ENCODE measurements at regions not wholly inside any gene's neighbourhood (a gene's known extent, or its start where the extent isn't known, plus 50 kb on each side); places are given as distances from the start of the nearest gene placed in this dataset.

- no peak for DNase-seq
Observed at GRCh38 chr9:100939636-100940035, 88.9 kb upstream of the PLPPR1 start.

GRCh38 chr9:100959226-100959625, 69.3 kb upstream of the PLPPR1 start:
- H3K9me3 ChIP-seq: no peaks in the 10 kb centered on the region
- H3K4me1 ChIP-seq: no peaks in the 10 kb centered on the region
- no peak for DNase-seq
- intact Hi-C loops (cut with DNase I; ENCODE audit: low total_unique reads): no loop called here
- no peaks in the 10 kb centered on the region for H3K27me3 ChIP-seq
- no peak for TF ChIP-seq CTCF (IDR thresholded peaks at IDR 0.05)
- no peaks in the 10 kb centered on the region for H3K36me3 ChIP-seq
- no peak overlapping the region for H3K27ac ChIP-seq
- H3K4me3 ChIP-seq: no peak overlapping the region

More at GRCh38 chr9:100939636-100940035, 88.9 kb upstream of the PLPPR1 start:
- Histone ChIP-seq H3K4me1 (no peaks in the 10 kb centered on the region), H3K4me3 (no peak overlapping the region), H3K27ac (no peak overlapping the region), H3K9me3 (peaks cover 0 to 4% (median 0%) of the 10 kb centered on the region in 3 donors), H3K27me3 (no peaks in the 10 kb centered on the region), H3K36me3 (no peaks in the 10 kb centered on the region)
- intact Hi-C loops (cut with DNase I; ENCODE audit: low total_unique reads): no loop called here
- TF ChIP-seq CTCF (IDR thresholded peaks at IDR 0.05): no peak

All from tibial artery (tissue), 4 donors.